ENCODE measurements at regions not wholly inside any gene's neighbourhood (a gene's known extent, or its start where the extent isn't known, plus 50 kb on each side); places are given as distances from the start of the nearest gene placed in this dataset.

DNA sequence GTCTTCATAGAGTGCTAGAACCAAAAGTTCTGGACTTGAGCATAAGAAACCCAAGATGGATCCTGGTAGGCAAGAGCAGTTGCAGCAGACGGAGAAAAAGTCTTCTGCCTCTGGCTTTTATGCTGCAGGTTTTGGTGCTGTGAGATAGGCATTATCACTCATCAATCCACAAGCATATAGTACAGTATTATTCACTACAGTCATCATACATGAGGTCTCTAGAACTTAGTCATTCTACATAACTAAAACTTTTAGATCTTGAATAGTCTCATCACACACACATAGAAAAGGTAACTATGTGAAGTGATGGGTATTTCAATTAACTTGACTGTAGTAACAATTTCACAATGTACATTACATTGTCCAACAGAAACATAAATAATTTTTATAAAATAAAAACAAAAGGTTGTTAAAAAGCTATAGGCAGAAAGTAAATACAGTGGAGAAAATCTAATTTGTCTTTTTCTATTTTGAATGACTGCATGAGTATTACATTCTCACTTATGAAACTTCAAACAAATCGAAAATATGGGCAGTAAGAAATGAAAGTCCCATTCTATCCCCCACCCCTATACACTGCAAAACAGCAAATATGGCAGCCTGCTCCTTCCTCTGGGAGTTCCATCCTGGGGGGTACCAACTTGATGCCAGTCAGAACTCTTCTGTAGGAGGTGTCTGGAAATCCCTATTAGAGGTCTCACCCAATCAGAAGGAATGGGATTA, 534.3 kb upstream of the ACVR2A start:
- no peak overlapping the region for H4K91ac ChIP-seq (ENCODE audit: insufficient read length, low read depth, low read length)
- TF ChIP-seq, protein P1, sequence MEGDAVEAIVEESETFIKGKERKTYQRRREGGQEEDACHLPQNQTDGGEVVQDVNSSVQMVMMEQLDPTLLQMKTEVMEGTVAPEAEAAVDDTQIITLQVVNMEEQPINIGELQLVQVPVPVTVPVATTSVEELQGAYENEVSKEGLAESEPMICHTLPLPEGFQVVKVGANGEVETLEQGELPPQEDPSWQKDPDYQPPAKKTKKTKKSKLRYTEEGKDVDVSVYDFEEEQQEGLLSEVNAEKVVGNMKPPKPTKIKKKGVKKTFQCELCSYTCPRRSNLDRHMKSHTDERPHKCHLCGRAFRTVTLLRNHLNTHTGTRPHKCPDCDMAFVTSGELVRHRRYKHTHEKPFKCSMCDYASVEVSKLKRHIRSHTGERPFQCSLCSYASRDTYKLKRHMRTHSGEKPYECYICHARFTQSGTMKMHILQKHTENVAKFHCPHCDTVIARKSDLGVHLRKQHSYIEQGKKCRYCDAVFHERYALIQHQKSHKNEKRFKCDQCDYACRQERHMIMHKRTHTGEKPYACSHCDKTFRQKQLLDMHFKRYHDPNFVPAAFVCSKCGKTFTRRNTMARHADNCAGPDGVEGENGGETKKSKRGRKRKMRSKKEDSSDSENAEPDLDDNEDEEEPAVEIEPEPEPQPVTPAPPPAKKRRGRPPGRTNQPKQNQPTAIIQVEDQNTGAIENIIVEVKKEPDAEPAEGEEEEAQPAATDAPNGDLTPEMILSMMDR (conservative IDR thresholded peaks at IDR 0.05), result no peak
- no CpG with 5 or more reads among the region's 2 CpGs for WGBS (ENCODE audit: extremely low coverage, insufficient read length, low lambda C conversion rate)
- H3K18ac ChIP-seq (ENCODE audit: insufficient read length, low read depth, low read length), result no peak overlapping the region
- H4K8ac ChIP-seq (replicated peaks; ENCODE audit: insufficient read length, low read depth, low read length), result no peak overlapping the region
- DNase-seq, result no peak
- H3K27me3 Mint-ChIP-seq (ENCODE audit: low read depth), result no peaks in the 10 kb centered on the region
- H2AK5ac ChIP-seq (ENCODE audit: insufficient read length, low read length), result no peak overlapping the region
- H3K9me3 Mint-ChIP-seq, result peaks cover 0 to 6% of the 10 kb centered on the region in 2 experiments; a peak in 2 of 5 replicates
- peaks cover 8 to 10% of the 10 kb centered on the region in 2 experiments for H3K4me1 Mint-ChIP-seq
- no peak overlapping the region for H2BK12ac ChIP-seq (ENCODE audit: insufficient read length, low read depth, low read length)
- H2BK20ac ChIP-seq (ENCODE audit: low read depth, low read length, poor library complexity, severe bottlenecking), result no peak overlapping the region
- H3K23me2 ChIP-seq (ENCODE audit: insufficient read length, low read depth, low read length, poor library complexity, severe bottlenecking), result no peaks in the 10 kb centered on the region
- H3K79me2 ChIP-seq (ENCODE audit: insufficient read depth, low read length), result no peaks in the 10 kb centered on the region
- H2BK15ac ChIP-seq (ENCODE audit: low read depth, low read length), result no peak overlapping the region
- no peak overlapping the region for H3K27ac Mint-ChIP-seq
- H3K4ac ChIP-seq (ENCODE audit: low read depth, low read length), result no peak overlapping the region
- no peaks in the 10 kb centered on the region for H4K20me1 ChIP-seq (ENCODE audit: control insufficient read depth, insufficient read depth, insufficient read length)
- no peak overlapping the region for H3T11ph ChIP-seq (ENCODE audit: low read length)
- no peaks in the 10 kb centered on the region for H3K9me3 ChIP-seq (ENCODE audit: control insufficient read depth, low read depth, low read length)
- H3K4me3 Mint-ChIP-seq, result no peak overlapping the region
- H3K56ac ChIP-seq (ENCODE audit: insufficient read length, low read depth, low read length), result no peak overlapping the region
- no peaks in the 10 kb centered on the region for H3K4me1 ChIP-seq (ENCODE audit: insufficient read depth, low read length)
- H3K27me3 ChIP-seq (ENCODE audit: insufficient read depth, low read length), result no peaks in the 10 kb centered on the region
- H3K4me2 ChIP-seq (ENCODE audit: insufficient read depth, insufficient read length, low read length), result no peak overlapping the region
- no peak overlapping the region for H4K5ac ChIP-seq (ENCODE audit: insufficient read length, low read depth, low read length)
- H3K14ac ChIP-seq (ENCODE audit: insufficient read depth, low read length), result no peak overlapping the region
- no peak overlapping the region for H2BK5ac ChIP-seq (ENCODE audit: insufficient read length, low read length)
- H3K36me3 Mint-ChIP-seq (ENCODE audit: insufficient read depth in 1 of 3, low read depth in 3 of 3), result no peaks in the 10 kb centered on the region; a peak in 2 of 7 replicates
- no peak overlapping the region for H3K27ac ChIP-seq (ENCODE audit: insufficient read length, low read depth, low read length)
- H2BK120ac ChIP-seq (ENCODE audit: low read depth, low read length, poor library complexity, severe bottlenecking), result no peak overlapping the region
- no peaks in the 10 kb centered on the region for H3K79me1 ChIP-seq (ENCODE audit: insufficient read depth, low read depth, low read length, poor library complexity, severe bottlenecking)
- no peak overlapping the region for H2AFZ ChIP-seq (ENCODE audit: low read length)
- no peak overlapping the region for H3K9ac ChIP-seq (ENCODE audit: extremely low read depth, insufficient read length, low read length)
- no peak overlapping the region for H3K23ac ChIP-seq (ENCODE audit: insufficient read length, low read depth, low read length)
